HCT116 (cell line): ENCODE measurements at regions not wholly inside any gene's neighbourhood (a gene's known extent, or its start where the extent isn't known, plus 50 kb on each side); places are given as distances from the start of the nearest gene placed in this dataset.
A peak's percentile ranks its signal among the peaks of the same experiment; 100 is the strongest.

ENCODE experiments used
- ATAC-seq: fragments of 200-7000 bp; cut with Tn5 transposase; 2 replicates; pipeline ENCODE4 v1.9.1; 2020; ENCODE audit warnings: mild to moderate bottlenecking, moderate library complexity
- BruUV-seq: library from RNA; stranded (reverse); fragments of 400-500 nt; replicated peaks from 2 replicates; lab custom pipeline; 2021; lab: Mats Ljungman, UMichigan
- CTCF ChIA-PET: fragments of 300-600 bp; sonication (Branson Sonifier 250); formaldehyde crosslinking; loops from one replicate; lab custom pipeline; 2021; ENCODE audit warnings: antibody characterized with exemption; lab: Charles Lee
- POLR2A ChIA-PET: fragments of 300-600, 350-600 bp; sonication (Branson Sonifier 250); formaldehyde crosslinking; loops from one replicate; lab custom pipeline; 2021; ENCODE audit warnings: antibody characterized with exemption; lab: Charles Lee
- RAD21 ChIA-PET, 2 experiments: fragments of 300-600 bp; sonication (Branson Sonifier 250); formaldehyde crosslinking; loops; one replicate each; lab custom pipeline; 2023; ENCODE audit warnings: low total read pairs in 2 of 2; ENCODE audit not compliant: uncharacterized antibody in 2 of 2, unreplicated experiment in 2 of 2, low non-redundant PET in 1 of 2; lab: Charles Lee
- DNase-seq: peaks from one replicate; pipeline ENCODE4 v3.0.0-alpha.2; 2010; ENCODE audit warnings: low read depth, low spot score
- H2AFZ ChIP-seq: fragments of 200-600 bp; shearing (Covaris generic), sonication (generic); 2 replicates; pipeline ENCODE4 v1.6.1; 2017; ENCODE audit warnings: low read depth, mixed run types, mixed read lengths, antibody characterized with exemption, low read length; ENCODE audit not compliant: poor library complexity, severe bottlenecking
- H3K27ac ChIP-seq: 2 replicates; pipeline ENCODE4 v1.5.1; 2012; ENCODE audit warnings: low read depth, low read length
- H3K27me3 ChIP-seq: fragments of 200-600 bp; sonication (generic); 2 replicates; pipeline ENCODE4 v1.6.1; 2016; ENCODE audit warnings: mixed run types, low read length, mixed read lengths; ENCODE audit not compliant: insufficient read depth
- H3K36me3 ChIP-seq, 2 experiments: fragments of 200-500 bp in 1 of 2; fragments of 200-600 bp in 1 of 2; sonication (Bioruptor generic) in 1 of 2; sonication (generic) in 1 of 2; 2 replicates each; pipeline versions ENCODE4 v1.5.1 to v1.6.1; 2014 to 2016; ENCODE audit warnings: low read length in 2 of 2, inconsistent platforms in 1 of 2, mixed read lengths in 1 of 2, mixed run types in 1 of 2; ENCODE audit not compliant: insufficient read depth in 2 of 2, control insufficient read depth in 1 of 2
- H3K4me1 ChIP-seq, 2 experiments: fragments of 200-600 bp in 1 of 2; sonication (generic) in 1 of 2; 2 replicates each; pipeline versions ENCODE4 v1.5.1 to v1.6.1; 2012 to 2017; ENCODE audit warnings: low read length in 2 of 2, inconsistent platforms in 1 of 2, mild to moderate bottlenecking in 1 of 2, mixed read lengths in 1 of 2, mixed run types in 1 of 2, moderate library complexity in 1 of 2; ENCODE audit not compliant: insufficient read depth in 2 of 2, control insufficient read depth in 1 of 2
- H3K4me2 ChIP-seq: fragments of 200-600 bp; sonication (generic); 2 replicates; pipeline ENCODE4 v1.6.1; 2017; ENCODE audit warnings: mixed run types, low read length, mixed read lengths
- H3K4me3 ChIP-seq, 2 experiments: fragments of 200-600 bp in 1 of 2; sonication (generic) in 1 of 2; replicated peaks in 1 of 2; 2 replicates each; pipeline ENCODE4 v1.5.1; 2011 to 2016; ENCODE audit warnings: low read length in 2 of 2, control low read depth in 1 of 2, low read depth in 1 of 2, mild to moderate bottlenecking in 1 of 2, mixed read lengths in 1 of 2, mixed run types in 1 of 2
- H3K79me2 ChIP-seq: fragments of 200-600 bp; sonication (generic); 2 replicates; pipeline ENCODE4 v1.6.1; 2017; ENCODE audit warnings: mild to moderate bottlenecking, mixed run types, low read length, moderate library complexity, mixed read lengths; ENCODE audit not compliant: insufficient read depth
- H3K9ac ChIP-seq: fragments of 200-600 bp; sonication (generic); 2 replicates; pipeline ENCODE4 v1.6.1; 2016; ENCODE audit warnings: low read length, mixed read lengths
- H3K9me2 ChIP-seq: fragments of 200-600 bp; sonication (generic), shearing (Covaris generic); 2 replicates; pipeline ENCODE4 v1.6.1; 2017; ENCODE audit warnings: mixed run types, mild to moderate bottlenecking, moderate library complexity; ENCODE audit not compliant: insufficient read depth
- H3K9me3 ChIP-seq, 2 experiments: fragments of 200-500 bp in 1 of 2; fragments of 200-600 bp in 1 of 2; sonication (Bioruptor generic) in 1 of 2; sonication (generic) in 1 of 2; 2 replicates each; pipeline ENCODE4 v1.6.1; 2014 to 2017; ENCODE audit warnings: low read length in 2 of 2, mixed read lengths in 2 of 2, inconsistent platforms in 1 of 2, low read depth in 1 of 2, mild to moderate bottlenecking in 1 of 2, mixed run types in 1 of 2, moderate library complexity in 1 of 2; ENCODE audit not compliant: control insufficient read depth in 1 of 2, insufficient read depth in 1 of 2
- H4K20me1 ChIP-seq: fragments of 200-600 bp; sonication (generic), shearing (Covaris generic); 2 replicates; pipeline ENCODE4 v1.6.1; 2017; ENCODE audit warnings: mixed run types, mild to moderate bottlenecking, moderate library complexity; ENCODE audit not compliant: insufficient read depth
- CEBPB ChIP-seq: IDR thresholded peaks from 2 replicates; pipeline ENCODE4 v1.6.1; 2012; ENCODE audit warnings: low read depth
- ELF1 ChIP-seq: IDR thresholded peaks from 2 replicates; pipeline ENCODE4 v1.6.1; 2012; ENCODE audit warnings: low read depth, borderline replicate concordance
- EZH2 ChIP-seq: fragments of 200-600 bp; sonication (generic); IDR thresholded peaks from 2 replicates; pipeline ENCODE4 v1.6.1; 2017; ENCODE audit warnings: antibody characterized with exemption, mixed run types
- RAD21 ChIP-seq: IDR thresholded peaks from 2 replicates; pipeline ENCODE4 v1.6.1; 2012; ENCODE audit warnings: low read depth, mild to moderate bottlenecking
- SP1 ChIP-seq: IDR thresholded peaks from 2 replicates; pipeline ENCODE4 v1.6.1; 2012; ENCODE audit warnings: low read depth
- TCF7L2 ChIP-seq: IDR thresholded peaks from 2 replicates; pipeline ENCODE4 v1.7.0; 2011; ENCODE audit warnings: borderline replicate concordance, inconsistent platforms; ENCODE audit not compliant: insufficient read depth, insufficient read length; ENCODE audit errors: extremely low read depth
- YY1 ChIP-seq: IDR thresholded peaks from 2 replicates; pipeline ENCODE4 v1.6.1; 2011; ENCODE audit warnings: low read length, low read depth, moderate library complexity, mild to moderate bottlenecking; ENCODE audit not compliant: insufficient replicate concordance; ENCODE audit errors: extremely low read depth
- intact Hi-C: fragments of 100-400 bp; cut with micrococcal nuclease; formaldehyde crosslinking; loops from 2 replicates; pipeline ENCODE4 v1.10.0; 2022
- TF ChIP-seq, protein P1 (sequence below), 3 experiments: fragments of 200-600 bp in 1 of 3; sonication (generic) in 1 of 3; IDR thresholded peaks in 2 of 3; conservative IDR thresholded peaks in 1 of 3; 2 replicates each; pipeline ENCODE4 v1.5.1; 2012 to 2017; ENCODE audit warnings: low read depth in 2 of 3, low read length in 2 of 3, antibody characterized with exemption in 1 of 3, borderline replicate concordance in 1 of 3, control low read depth in 1 of 3, mild to moderate bottlenecking in 1 of 3, mixed read lengths in 1 of 3, mixed run types in 1 of 3, moderate library complexity in 1 of 3; ENCODE audit not compliant: insufficient read depth in 1 of 3
- TF ChIP-seq, protein P2 (sequence below): IDR thresholded peaks from 2 replicates; pipeline ENCODE4 v1.6.1; 2012
- TF ChIP-seq, protein P3 (sequence below): IDR thresholded peaks from 2 replicates; pipeline ENCODE4 v1.6.1; 2012; ENCODE audit warnings: low read depth

DNA sequence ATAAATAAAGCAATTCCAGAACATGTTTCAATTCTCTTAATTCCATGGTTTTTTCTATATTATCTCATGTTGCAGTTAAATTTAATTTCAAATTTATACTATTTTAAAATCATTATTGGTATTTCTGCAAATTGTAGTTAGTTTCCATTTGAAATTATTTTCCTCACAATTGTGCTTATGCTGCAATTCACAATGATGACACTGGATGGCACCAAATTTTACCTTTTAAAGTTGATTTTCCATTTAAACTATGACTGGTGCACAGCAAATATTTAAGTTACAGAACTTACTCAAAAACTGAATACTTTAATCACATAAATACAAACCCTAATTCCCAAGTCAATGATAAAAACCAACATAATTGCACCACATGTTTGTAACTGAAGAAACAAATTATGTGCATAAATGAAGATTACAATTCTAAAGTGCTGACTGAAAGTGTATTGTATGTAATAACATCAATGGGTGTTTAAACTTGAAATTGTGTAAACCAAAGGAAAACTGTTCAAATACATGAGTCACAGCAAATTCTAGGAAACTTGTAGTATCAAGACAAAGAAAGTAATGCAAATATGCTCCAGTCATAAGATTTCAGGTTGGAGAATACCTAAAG lies 75.3 kb upstream of the AASS start:
- H3K9me3 ChIP-seq, result no peaks in the 10 kb centered on the region
- ChIA-PET CTCF (interaction anchor here (1.2 to 2.7 kb wide), 6 partner anchors 9 to 314 kb away, joined by 3 to 23 read pairs (median 8); no protein-coding TSS in a partner anchor), RAD21 (interaction anchor here in 1 of 2 experiments (1.0 kb wide), 1 partner anchor 309 kb away, joined by 3 read pairs; no protein-coding TSS in a partner anchor), POLR2A (no interaction called here)
- no TSS peak for BruUV-seq
- H4K20me1 ChIP-seq, result no peaks in the 10 kb centered on the region
- H3K4me1 ChIP-seq, result no peaks in the 10 kb centered on the region
- H3K9me2 ChIP-seq, result no peaks in the 10 kb centered on the region
- no peaks in the 10 kb centered on the region for H3K27me3 ChIP-seq
- no peak overlapping the region for H3K4me3 ChIP-seq
- ATAC-seq (no peak), DNase-seq (peak; percentile 10)
- H2AFZ ChIP-seq, result no peak overlapping the region
- no peak overlapping the region for H3K4me2 ChIP-seq
- H3K27ac ChIP-seq, result no peak overlapping the region
- intact Hi-C loops, result loop anchor here (1.0 to 5.0 kb wide), 3 partner anchors 127 to 933 kb away; no protein-coding TSS in a partner anchor
- no peaks in the 10 kb centered on the region for H3K36me3 ChIP-seq
- H3K9ac ChIP-seq, result no peak overlapping the region
- no peaks in the 10 kb centered on the region for H3K79me2 ChIP-seq
- TF ChIP-seq, protein P1, sequence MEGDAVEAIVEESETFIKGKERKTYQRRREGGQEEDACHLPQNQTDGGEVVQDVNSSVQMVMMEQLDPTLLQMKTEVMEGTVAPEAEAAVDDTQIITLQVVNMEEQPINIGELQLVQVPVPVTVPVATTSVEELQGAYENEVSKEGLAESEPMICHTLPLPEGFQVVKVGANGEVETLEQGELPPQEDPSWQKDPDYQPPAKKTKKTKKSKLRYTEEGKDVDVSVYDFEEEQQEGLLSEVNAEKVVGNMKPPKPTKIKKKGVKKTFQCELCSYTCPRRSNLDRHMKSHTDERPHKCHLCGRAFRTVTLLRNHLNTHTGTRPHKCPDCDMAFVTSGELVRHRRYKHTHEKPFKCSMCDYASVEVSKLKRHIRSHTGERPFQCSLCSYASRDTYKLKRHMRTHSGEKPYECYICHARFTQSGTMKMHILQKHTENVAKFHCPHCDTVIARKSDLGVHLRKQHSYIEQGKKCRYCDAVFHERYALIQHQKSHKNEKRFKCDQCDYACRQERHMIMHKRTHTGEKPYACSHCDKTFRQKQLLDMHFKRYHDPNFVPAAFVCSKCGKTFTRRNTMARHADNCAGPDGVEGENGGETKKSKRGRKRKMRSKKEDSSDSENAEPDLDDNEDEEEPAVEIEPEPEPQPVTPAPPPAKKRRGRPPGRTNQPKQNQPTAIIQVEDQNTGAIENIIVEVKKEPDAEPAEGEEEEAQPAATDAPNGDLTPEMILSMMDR (IDR thresholded peaks at IDR 0.05 in 2 of 3, conservative IDR thresholded peaks at IDR 0.05 in 1 of 3; ENCODE audit: borderline replicate concordance in 1 of 3, insufficient read depth in 1 of 3, low read depth in 2 of 3, low read length in 2 of 3), result peak; percentile 56 to 78 (median 72)
- TF ChIP-seq, protein P2, sequence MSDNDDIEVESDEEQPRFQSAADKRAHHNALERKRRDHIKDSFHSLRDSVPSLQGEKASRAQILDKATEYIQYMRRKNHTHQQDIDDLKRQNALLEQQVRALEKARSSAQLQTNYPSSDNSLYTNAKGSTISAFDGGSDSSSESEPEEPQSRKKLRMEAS, result no peak
- TF ChIP-seq SP1 (no peak), CEBPB (no peak), ELF1 (no peak), YY1 (no peak), RAD21 (peak; percentile 82), TCF7L2 (no peak), EZH2 (no peak)
- TF ChIP-seq, protein P3, sequence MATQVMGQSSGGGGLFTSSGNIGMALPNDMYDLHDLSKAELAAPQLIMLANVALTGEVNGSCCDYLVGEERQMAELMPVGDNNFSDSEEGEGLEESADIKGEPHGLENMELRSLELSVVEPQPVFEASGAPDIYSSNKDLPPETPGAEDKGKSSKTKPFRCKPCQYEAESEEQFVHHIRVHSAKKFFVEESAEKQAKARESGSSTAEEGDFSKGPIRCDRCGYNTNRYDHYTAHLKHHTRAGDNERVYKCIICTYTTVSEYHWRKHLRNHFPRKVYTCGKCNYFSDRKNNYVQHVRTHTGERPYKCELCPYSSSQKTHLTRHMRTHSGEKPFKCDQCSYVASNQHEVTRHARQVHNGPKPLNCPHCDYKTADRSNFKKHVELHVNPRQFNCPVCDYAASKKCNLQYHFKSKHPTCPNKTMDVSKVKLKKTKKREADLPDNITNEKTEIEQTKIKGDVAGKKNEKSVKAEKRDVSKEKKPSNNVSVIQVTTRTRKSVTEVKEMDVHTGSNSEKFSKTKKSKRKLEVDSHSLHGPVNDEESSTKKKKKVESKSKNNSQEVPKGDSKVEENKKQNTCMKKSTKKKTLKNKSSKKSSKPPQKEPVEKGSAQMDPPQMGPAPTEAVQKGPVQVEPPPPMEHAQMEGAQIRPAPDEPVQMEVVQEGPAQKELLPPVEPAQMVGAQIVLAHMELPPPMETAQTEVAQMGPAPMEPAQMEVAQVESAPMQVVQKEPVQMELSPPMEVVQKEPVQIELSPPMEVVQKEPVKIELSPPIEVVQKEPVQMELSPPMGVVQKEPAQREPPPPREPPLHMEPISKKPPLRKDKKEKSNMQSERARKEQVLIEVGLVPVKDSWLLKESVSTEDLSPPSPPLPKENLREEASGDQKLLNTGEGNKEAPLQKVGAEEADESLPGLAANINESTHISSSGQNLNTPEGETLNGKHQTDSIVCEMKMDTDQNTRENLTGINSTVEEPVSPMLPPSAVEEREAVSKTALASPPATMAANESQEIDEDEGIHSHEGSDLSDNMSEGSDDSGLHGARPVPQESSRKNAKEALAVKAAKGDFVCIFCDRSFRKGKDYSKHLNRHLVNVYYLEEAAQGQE, result no peak
